GM13977 (cell line): ENCODE measurements at regions not wholly inside any gene's neighbourhood (a gene's known extent, or its start where the extent isn't known, plus 50 kb on each side); places are given as distances from the start of the nearest gene placed in this dataset.

Experiments
- DNase-seq: peaks from one replicate; pipeline ENCODE4 v3.0.0; 2012; ENCODE audit warnings: low spot score
- CTCF ChIP-seq: IDR thresholded peaks from 2 replicates; pipeline ENCODE4 v1.5.1; 2012; ENCODE audit warnings: mild to moderate bottlenecking, control low read depth; ENCODE audit not compliant: insufficient read depth; ENCODE audit errors: extremely low read depth, missing control alignments
- in situ Hi-C: fragments of 300-500 bp; cut with MboI; formaldehyde crosslinking; loops from one replicate; pipeline ENCODE4 v1.12.0; 2022; ENCODE audit warnings: low sequenced_read_pairs, low pct_unique_long_range_greater_than_20kb, mixed read lengths, inconsistent platforms; ENCODE audit not compliant: unreplicated experiment

- DNase-seq = no peak
- in situ Hi-C loops = no loop called here
- TF ChIP-seq CTCF = no peak
Observed at GRCh38 chr17:15006421-15007128, 258.6 kb downstream of the PMP22 start.

DNA sequence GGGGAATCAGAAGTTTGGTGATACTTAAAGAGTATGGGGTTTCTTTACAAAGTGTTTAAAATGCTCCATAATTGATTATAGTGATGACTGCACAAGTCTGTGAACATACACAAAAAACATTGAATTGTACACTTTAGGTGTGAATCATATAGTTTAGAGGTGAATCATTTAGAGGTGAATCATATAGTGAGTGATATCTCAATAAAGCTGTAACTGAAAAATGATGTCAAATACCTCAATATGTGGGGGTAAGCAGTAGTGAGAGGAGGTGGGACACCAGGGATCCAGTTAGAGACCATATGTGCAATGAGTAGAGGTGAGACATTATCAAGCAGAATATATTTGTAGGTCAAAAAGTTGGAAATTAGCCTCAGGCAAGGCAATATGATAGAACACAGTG, 264.5 kb downstream of the PMP22 start:
- no peak for DNase-seq
- TF ChIP-seq CTCF = no peak
- in situ Hi-C loops = no loop called here

- no peak for DNase-seq
- TF ChIP-seq CTCF = no peak
- in situ Hi-C loops = no loop called here
Observed at GRCh38 chr17:14997290-14997689, 267.8 kb downstream of the PMP22 start.

DNA sequence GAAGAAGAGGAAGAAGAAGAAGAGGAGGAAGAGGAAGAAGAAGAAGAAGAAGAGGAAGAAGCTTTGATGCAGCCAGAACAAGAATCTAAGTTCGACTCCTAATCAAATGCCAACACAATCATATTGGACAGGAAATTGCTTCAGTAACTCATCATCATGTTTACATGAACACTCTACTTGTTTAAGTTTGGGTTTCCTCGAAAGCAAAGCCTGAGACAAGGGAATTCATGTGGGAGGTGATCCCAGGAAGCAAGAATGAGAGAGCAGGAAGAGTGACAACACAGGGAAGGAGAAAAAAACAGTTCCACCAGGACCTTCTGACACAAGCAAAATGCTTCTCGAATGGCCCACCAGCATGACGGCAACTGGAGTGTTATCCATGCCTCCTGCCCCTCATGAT, 279.0 kb downstream of the PMP22 start:
- in situ Hi-C loops = no loop called here
- DNase-seq = no peak
- no peak for TF ChIP-seq CTCF

- DNase-seq = no peak
- in situ Hi-C loops = no loop called here
- TF ChIP-seq CTCF = no peak
Observed at GRCh38 chr17:14972844-14973243, 292.3 kb downstream of the PMP22 start.

- in situ Hi-C loops = no loop called here
- TF ChIP-seq CTCF = no peak
- DNase-seq = no peak
Observed at GRCh38 chr17:14971054-14971453, 294.1 kb downstream of the PMP22 start.
